ENCODE measurements at regions not wholly inside any gene's neighbourhood (a gene's known extent, or its start where the extent isn't known, plus 50 kb on each side); places are given as distances from the start of the nearest gene placed in this dataset.

DNA sequence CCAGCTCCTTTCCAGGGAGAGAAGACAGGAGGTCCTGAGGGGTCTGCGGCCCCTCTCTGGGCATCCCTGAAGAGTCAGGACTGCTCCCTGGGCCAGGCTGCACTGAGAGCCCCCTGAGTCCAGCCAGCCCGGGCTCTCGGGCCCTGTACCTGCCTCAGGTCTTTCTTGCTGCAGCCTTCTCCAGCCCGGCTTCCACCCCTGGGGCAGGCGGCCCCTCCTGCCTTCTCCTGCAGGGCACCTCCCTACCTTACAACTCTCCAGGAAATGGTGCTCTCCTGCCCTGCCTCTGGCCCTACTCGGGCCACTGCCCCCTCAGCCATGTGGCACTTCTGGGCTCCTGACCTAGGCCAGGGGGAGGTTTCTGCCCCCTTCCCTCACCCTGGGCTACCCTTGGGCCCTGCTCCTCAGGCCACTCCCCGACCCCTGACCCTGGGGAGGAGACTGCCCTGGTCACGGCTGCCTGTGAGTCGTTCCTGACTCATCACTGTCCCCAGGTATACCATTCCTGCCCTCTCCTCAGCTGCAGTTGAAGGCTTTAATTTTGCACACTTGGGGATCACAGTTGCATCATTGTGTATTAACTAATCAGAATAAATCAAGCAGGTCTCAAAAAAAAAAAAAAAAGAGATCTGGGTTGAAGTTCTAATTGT, 251.1 kb downstream of the NXPE2 start:
- TF ChIP-seq, protein P1, sequence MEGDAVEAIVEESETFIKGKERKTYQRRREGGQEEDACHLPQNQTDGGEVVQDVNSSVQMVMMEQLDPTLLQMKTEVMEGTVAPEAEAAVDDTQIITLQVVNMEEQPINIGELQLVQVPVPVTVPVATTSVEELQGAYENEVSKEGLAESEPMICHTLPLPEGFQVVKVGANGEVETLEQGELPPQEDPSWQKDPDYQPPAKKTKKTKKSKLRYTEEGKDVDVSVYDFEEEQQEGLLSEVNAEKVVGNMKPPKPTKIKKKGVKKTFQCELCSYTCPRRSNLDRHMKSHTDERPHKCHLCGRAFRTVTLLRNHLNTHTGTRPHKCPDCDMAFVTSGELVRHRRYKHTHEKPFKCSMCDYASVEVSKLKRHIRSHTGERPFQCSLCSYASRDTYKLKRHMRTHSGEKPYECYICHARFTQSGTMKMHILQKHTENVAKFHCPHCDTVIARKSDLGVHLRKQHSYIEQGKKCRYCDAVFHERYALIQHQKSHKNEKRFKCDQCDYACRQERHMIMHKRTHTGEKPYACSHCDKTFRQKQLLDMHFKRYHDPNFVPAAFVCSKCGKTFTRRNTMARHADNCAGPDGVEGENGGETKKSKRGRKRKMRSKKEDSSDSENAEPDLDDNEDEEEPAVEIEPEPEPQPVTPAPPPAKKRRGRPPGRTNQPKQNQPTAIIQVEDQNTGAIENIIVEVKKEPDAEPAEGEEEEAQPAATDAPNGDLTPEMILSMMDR (IDR thresholded peaks at IDR 0.05): no peak
- TF ChIP-seq POLR2AphosphoS5 (IDR thresholded peaks at IDR 0.05): no peak

All from breast epithelium (tissue), 3 donors.